CD1c-positive myeloid dendritic cell (primary cell): ENCODE measurements at regions not wholly inside any gene's neighbourhood (a gene's known extent, or its start where the extent isn't known, plus 50 kb on each side); places are given as distances from the start of the nearest gene placed in this dataset.
"Not testable (repeated sequence)": the region's sequence is repeated elsewhere in the genome, so short reads cannot be mapped to it uniquely, and the experiment has no call there.

ENCODE experiments used
- DNase-seq: peaks from one replicate; pipeline ENCODE4 v3.0.0-alpha.2; 2016; ENCODE audit errors: extremely low spot score

DNA sequence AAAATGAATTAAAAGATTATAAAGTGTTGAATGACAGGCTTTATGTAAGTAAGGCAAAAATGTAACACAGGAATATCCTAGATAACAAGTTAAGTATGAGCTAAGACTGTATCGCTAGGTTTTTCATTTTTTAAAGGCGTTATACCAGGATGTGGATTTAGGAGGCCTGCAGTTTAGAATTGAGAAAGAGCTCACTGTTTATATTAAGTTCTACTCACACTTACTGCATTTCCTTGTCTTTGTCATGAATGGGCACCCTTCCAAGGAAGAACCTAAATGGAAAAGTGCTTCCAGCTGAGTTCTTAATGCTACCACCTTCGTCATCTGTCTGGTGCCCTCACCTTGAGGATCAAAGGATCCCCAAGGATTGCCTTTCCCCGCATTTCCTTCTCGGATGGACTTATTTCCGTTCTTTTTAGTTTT is 148.7 kb downstream of the SOX4 start:
- DNase-seq = no peak

DNA sequence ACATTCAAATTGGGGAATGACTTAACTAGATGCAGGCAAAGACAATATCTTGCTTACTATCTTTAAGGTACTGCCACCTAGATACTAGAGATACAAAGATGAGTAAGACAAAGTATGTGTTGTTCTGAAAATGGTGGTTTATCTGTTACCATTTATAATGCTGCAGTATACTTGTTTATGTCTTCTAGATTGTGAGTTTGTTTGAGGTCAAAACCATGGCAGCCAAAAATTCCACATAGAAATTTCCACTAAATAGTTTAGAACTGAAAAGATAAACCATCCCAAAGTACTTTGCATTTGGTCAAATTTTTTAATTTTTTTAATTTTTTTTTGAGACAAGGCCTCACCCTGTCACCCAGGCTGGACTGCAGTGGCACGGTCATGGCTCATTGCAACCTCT is 150.8 kb downstream of the SOX4 start:
- no peak for DNase-seq

DNA sequence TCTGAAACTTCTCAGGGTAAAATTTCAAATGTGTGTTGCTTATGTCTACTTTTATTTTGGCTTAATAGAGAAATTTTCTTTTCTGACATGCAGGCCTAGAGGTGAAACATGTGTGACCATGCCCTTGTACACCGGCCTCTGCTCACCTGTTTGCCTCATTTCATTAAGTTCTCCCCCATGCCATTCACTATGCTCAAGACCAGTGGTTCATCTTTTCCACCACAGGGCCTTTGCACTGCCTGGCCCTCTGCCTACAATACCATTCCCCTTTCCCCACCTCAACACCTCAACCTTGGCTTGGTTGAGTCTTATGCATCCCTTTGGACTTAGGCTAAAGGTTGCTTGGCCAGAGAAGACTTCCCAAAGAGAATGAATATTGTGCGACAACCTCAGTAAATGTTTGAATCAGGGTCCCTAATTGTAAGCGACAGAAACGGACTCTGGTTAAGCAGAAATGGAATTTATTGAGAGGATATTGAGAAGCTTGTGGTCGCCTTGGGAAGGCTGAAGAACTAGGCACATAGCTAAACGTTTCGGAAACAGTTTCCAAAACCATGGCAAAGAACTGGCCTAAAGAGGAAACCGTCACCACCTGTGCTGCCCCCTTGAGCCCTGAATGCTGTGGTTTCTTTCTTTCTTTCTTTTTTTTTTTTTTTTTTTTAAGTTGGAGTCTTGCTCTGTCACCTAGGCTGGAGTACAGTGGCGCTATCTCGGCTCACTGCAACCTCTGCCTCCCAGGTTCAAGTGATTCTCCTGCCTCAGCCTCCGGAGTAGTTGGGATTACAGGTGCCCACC is 152.2 kb downstream of the SOX4 start:
- no peak for DNase-seq

DNA sequence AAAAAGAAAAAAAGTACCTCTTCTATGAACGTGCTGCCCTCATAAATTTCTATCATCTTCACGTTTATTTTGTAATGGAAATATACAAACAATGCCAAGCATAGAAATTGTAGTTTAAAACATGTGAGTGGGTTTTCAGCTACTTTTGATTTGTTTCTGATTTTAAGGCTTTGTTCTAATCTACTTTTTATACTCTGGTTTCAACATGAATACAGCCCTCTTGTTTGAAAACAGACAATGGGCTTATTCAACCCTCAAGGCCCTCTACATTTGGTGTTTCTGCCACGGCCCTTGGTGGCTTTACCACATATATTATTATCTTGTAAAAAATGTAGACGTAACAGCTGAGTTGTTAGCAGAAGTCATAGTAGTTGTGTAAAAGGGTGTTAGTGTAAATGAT is 153.9 kb downstream of the SOX4 start:
- DNase-seq = no peak

GRCh38 chr6:21748343-21749056 is 154.9 kb downstream of the SOX4 start:
- DNase-seq = no peak

DNA sequence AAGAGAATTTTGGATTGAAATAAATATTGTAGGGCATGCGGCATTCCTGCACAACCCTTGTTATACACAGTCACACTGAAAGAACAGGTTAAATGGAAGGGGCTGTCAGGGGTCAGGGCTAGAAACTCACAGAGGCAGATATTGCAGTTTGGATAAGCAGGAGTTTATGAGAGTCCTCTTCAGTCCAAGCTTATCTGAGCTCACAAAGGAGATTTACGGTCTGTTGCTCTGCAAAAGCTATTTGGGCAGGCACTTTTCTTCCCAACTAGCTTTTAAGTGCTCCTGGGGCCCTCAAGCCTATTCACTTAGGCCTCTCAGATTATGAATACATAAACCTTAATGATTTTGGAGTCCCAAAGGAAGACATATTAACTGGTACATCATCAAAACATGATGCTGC is 156.2 kb downstream of the SOX4 start:
- DNase-seq = no peak

GRCh38 chr6:21750575-21750974 is 157.0 kb downstream of the SOX4 start:
- no peak for DNase-seq

DNA sequence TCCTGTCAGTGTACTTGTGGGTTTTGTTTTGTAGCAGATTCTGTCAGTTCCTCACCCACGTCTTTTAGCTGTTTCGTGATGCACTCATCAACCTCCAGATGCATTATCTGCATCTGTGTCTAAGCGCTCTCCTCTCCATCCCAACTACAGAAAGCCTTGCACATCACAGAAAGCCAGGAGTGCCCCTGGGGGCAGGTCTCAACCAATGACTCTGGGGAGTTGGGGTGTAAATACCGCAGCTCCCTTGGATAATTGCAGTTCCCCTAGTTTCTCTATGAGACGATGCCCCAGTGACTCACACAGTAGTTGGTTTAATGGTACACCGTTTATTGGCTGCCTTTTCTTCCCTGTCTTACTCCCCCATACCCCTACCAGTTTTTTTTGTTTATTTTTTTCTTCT is 158.1 kb downstream of the SOX4 start:
- DNase-seq = no peak

- DNase-seq = no peak
Measured at GRCh38 chr6:21752054-21752811, 158.7 kb downstream of the SOX4 start.

DNA sequence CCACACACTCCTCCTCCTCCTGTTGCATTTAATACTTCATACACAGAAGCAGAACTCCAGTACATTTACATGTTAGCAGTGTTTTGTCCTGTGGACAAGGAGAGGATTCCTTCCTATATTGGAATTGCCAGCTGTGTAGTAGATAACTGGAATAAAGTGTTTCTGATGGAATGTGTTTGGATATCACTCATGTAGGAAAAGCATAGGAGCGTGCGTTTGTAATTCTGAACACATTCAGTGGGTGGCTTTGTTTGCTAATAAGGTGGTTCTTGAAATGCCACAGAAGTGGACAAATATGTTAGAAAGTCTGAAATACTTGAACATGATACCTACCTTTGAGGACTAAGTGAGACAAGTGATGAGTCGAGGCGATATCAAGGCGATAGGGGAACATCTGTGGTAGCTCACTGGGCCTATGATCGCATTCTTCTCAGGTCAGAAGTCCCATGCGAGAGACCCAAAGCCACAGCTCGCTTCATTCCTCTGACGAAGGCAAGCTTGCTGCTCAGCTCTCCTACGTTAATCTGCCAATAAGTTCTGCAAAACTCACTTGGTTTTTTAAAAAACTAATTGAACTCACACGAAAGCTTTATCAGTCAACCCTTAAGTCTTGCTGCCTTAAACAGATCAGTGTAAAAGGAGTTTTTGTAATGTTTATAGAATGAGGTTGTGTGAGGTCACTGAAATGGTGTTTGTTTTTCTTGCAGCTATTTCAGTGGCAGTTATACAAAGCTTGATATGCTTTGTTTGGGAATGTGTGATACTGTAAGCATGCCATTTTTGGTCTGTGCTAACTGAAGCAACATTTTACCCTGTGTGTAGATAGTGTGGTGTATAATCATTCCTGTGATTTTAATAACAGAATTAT is 159.9 kb downstream of the SOX4 start:
- DNase-seq = no peak

DNA sequence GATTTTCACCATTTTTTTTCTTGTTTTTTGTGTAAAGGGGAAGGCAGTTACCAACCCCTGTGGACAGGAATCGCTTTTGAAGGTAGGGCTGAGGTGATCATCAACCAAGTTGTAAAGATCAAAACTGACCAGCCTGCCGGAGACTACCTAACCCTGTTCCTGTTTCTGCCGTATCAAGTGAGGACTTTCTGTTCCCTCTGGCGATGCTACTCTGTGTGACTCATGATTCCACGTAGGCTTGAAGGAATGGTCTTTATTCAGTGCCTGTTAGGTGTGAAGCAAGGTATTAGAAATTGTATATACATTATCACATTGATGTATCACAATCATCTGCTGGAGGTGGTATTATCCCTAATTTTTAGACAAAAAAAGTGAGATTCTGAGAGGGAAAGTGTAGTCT is 161.3 kb downstream of the SOX4 start:
- no peak for DNase-seq

DNA sequence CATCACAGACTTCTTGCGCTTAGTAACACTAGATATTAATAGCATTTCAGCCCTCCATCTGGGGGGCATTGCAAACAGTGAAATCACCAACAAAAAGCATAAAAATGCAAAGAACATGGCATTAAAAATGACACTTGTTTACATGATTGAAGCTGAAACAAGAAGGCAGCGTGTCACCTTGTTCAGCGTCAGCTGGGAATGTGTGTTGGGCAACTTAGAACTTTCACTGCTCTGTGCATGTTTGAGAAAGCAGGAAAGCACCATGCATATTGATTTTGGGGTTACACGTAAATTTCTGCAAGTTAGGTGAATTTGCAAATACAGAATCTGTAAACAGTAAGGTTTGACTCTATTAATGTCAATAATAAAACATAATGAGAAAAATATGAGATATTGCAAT is 162.9 kb downstream of the SOX4 start:
- no peak for DNase-seq

DNA sequence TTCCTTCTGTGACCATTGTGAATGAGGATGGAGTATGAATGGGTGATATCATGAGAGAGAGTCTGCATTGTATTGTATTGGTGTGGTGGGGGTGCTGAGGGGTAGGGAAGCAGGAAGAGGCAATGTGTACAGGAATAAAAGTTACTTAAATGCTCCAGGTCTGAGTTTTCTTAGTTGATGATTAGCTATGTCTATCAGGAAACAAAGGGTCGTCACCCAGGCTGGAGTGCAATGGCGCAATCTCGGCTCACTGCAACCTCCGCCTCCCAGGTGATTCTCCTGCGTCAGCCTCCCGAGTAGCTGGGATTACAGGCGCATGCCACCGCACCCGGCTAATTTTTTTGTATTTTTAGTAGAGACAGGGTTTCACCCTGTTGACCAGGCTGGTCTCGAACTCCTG is 163.8 kb downstream of the SOX4 start:
- DNase-seq = not testable (repeated sequence)

- DNase-seq = no peak
Measured at GRCh38 chr6:21759721-21760120, 166.2 kb downstream of the SOX4 start.

DNA sequence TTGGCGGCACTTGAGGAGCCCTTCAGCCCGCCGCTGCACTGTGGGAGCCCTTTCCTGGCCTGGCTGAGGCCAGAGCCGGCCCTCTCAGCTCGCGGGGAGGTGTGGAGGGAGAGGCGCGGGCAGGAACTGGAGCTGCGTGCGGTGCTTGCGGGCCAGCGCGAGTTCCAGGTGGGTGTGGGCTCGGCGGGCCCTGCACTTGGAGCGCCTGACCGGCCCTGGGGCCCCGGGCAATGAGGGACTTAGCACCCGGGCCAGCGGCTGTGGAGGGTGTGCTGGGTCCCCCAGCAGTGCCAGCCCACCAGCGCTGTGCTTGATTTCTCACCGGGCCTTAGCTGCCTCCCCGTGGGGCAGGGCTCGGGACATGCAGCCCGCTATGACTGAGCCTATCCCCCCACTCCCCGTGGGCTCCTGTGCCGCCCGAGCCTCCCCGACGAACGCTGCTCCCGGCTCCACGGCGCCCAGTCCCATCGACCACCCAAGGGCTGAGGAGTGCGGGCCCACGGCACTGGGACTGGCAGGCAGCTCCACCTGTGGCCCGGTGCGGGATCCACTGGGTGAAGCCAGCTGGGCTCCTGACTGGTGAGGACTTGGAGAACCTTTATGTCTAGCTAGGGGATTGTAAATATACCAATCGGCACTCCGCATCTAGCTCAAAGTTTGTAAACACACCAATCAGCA is 167.6 kb downstream of the SOX4 start:
- not testable (repeated sequence) for DNase-seq

DNA sequence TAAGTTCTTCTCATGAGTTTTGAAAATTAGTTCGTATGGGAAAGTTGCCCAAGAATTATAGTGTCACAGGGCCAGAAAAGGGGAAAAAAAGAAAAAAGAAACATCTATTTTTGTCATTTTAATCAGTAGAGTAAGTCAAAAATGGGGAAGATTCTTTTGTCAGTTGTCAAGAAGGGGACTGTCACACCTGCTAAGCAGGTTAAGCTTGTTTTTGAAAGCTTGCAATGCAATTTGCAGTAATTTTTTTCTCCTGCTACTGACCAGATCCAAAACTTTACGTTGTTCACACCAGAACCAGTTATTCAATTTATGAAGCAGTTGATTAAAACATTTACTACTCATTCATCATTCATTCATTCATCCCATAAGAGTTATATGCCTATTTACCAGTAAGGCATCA is 171.4 kb downstream of the SOX4 start:
- DNase-seq = no peak

- DNase-seq = no peak
Measured at GRCh38 chr6:21767891-21768648, 174.5 kb downstream of the SOX4 start.

DNA sequence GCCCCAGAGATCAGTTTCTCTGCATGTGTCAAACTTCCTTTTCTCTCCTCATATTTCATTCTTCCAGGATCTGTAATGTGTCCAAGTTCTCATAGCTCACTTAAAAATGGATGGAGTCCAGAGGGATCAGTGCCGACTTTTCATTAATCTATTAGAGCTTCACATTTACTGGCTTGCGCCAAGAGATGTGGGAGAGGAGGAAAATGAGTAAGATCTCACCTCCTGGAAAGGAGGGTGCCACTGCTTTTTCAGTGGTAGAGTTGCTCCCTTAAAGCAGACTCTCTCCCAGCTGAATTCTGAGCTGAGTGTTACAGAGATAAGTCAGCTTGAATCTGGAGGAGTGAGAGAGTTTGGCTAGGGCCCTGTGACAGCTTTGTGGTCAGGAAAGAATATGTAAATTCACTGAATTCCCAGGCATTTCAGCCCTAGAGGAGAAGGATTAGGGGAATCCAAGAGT is 175.9 kb downstream of the SOX4 start:
- DNase-seq = no peak

- no peak for DNase-seq
Measured at GRCh38 chr6:21769968-21770367, 176.4 kb downstream of the SOX4 start.

GRCh38 chr6:21771626-21772320 is 178.2 kb downstream of the SOX4 start:
- no peak for DNase-seq
